GM19467 (cell line): ENCODE measurements at regions not wholly inside any gene's neighbourhood (a gene's known extent, or its start where the extent isn't known, plus 50 kb on each side); places are given as distances from the start of the nearest gene placed in this dataset.
A peak's percentile ranks its signal among the peaks of the same experiment; 100 is the strongest.
"Not testable (repeated sequence)": the region's sequence is repeated elsewhere in the genome, so short reads cannot be mapped to it uniquely, and the experiment has no call there.

ENCODE experiments used
- ATAC-seq: cut with Tn5 transposase; IDR thresholded peaks from one replicate; pipeline ENCODE4 v1.9.1; 2021; ENCODE audit warnings: mild to moderate bottlenecking, moderate library complexity; ENCODE audit not compliant: unreplicated experiment

GRCh38 chr2:147439986-147440385 is 404.8 kb upstream of the ACVR2A start:
- no peak for ATAC-seq

- no peak for ATAC-seq
Measured at GRCh38 chr2:147438882-147439281, 405.9 kb upstream of the ACVR2A start.

DNA sequence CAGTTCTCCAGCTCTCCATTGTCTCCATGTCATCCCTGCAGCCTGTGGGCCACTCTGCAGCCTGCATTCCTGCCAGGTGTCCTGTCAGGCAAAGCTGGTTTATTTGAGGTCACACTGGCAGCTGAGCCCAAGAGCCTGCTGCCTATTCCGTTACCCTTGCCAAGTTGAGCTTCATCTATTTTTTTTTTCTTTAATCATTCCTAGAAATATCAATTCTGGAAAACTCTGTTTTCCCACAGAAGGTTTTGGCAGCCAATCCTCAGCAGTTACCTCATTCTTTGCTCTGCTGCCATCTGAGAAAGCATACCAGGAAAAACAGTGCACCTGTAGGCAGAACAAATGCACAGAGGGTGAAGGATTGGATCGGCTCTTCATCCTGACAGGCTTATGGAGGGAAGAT is 411.0 kb upstream of the ACVR2A start:
- ATAC-seq: no peak

GRCh38 chr2:147430408-147430807 is 414.4 kb upstream of the ACVR2A start:
- no peak for ATAC-seq

GRCh38 chr2:147428120-147428747 is 416.6 kb upstream of the ACVR2A start:
- ATAC-seq: no peak

DNA sequence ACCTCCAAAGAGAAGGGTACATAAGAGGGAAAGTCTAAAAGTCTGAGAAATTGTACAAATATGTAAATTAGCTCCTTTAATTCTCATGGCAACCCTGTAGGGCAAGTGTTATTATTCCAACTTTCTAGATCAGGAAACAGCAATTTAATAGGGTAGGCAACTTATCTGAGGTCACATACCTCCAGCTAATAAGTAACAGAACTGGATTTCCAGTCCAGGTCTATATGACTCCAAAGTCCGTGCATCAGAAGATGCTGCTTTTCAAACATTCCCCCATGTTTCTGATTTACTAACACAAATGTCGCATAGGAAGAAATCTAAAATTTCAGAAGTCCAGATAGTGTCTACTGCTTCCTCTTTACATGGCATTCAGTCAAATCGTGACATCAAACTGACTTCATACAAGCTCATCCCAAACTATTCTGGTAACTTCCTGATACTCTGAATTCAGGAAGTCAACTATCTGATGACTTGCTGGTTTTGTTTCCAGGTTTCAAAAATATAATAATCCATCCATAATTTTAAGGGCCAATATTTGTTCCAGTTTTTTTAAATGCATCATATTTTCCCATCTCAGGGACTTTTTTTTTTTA is 419.3 kb upstream of the ACVR2A start:
- ATAC-seq: no peak

DNA sequence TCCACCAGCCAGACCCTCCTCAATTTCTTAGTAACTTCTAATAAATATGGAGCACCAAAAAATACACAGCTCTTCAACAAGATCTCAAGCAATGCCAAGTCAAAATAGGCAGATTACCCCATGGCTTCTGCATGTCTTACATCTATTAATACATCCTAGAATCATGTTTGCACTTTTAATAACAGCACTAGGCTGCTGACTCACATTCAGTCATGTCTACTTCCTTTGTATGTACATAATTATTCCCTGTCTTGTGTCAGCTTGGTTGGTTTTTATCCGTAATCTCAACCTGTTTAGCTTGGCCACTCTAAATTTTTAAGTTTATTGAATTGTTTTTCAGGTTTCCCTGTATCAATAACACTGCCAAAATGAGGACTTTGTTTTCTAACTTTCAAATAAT is 420.1 kb upstream of the ACVR2A start:
- no peak for ATAC-seq

DNA sequence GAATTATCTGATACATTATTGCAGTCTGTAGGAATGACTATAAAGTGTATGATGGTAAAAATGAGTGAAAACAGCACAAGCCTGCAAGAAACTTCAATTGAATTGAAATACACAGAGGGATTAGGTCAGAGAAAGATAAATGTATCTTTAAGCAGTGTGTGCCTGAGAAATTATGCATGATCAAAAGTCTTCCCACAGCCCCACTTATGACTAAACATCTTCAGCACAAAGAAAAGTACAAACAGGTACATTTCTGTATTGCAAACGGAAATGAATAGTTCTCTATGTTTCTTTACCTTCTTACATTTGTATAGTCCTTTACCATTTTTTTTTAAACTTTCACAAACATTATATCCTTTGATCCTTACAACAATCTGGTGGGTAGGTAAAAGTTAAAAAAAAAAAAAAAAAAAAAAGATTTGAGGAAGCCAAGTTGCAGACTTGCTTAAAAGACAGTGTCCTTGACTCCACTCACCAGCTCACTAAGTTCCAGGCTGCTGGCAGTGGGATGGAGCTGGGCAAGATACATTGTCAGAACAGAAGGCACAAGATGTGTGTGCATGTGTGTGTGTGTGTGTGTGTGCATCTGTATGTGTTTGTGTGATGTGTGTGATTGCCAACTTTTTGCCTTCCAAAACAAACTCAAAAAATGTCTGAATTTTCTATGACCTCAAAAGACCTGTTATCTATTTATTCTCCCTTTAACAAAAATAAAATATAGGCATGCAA is 423.7 kb upstream of the ACVR2A start:
- ATAC-seq: no peak

GRCh38 chr2:147420517-147420916 is 424.3 kb upstream of the ACVR2A start:
- ATAC-seq: no peak

DNA sequence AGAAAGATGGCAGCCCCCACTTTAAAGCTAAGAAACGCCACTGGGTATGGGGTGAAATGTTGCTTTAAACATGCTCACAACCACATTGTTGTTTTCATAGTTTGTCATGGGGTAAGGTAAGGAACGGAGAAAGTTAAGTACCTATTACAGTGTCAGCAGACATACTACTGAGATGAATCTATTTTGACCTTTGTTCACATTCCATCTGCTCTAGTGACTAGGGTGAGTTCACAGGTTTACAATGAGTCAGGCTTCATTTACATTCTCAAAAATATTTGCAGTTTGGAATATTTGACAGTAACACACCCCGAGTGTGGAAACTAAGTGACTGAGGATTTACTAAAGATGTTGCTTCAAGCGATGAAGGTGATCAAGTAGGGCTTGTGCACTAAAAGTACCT is 428.7 kb upstream of the ACVR2A start:
- ATAC-seq: no peak

DNA sequence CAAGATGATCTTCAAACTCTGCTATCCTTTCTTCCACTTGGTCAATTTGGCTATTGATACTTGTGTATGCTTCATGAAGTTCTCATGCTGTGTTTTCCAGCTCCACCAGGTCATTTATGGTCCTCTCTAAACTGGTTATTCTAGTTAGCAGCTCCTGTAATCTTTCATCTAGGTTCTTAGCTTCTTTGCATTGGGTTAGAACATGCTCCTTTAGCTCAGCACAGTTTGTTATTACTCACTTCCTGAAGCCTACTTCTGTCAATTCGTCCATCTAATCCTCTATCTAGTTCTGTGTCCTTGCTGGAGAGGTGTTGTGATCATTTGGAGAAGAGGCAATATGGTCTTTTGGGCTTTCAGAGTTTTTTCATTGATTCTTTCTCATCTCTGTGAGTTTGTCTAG is 430.2 kb upstream of the ACVR2A start:
- ATAC-seq: not testable (repeated sequence)

- ATAC-seq: no peak
Measured at GRCh38 chr2:147408357-147408756, 436.5 kb upstream of the ACVR2A start.

DNA sequence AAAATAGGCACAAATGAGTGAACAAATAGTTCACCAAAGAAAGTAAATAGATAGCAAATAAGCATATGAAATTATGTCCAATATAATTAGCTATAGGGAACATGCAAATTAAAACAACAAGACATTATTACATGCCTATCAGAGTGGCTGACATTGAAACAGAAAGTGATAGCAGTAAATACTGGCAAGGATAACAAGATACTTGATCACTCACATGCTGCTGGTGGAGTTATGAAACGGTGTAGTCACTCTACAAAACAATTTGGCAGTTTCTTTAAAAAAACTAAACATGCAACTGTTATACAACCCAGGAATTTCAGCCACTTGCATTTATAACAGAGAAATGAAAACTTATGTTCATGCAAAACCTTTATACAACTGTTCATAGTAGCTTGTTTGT is 439.2 kb upstream of the ACVR2A start:
- peak; percentile 67 for ATAC-seq

GRCh38 chr2:147398996-147399395 is 445.8 kb upstream of the ACVR2A start:
- ATAC-seq: no peak

DNA sequence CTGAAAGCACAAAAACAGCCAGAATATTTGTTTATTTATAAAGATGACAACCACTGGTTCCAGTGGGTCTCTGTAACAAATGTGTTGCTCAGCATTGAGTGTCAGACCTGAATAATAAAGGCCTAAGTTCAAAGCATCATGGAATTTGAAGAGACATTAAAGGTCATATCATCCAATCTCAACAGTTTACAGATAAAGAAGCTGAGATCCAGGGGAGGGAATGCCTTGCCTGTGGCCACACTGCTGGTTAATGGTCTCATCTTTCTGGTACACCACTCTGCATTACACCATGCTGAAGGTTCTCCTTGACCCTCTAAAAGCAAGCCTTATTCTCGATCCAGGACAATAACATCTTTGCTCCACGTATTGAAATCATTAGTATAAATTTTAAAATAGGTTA is 446.5 kb upstream of the ACVR2A start:
- ATAC-seq: no peak

GRCh38 chr2:147396890-147397289 is 447.9 kb upstream of the ACVR2A start:
- no peak for ATAC-seq

DNA sequence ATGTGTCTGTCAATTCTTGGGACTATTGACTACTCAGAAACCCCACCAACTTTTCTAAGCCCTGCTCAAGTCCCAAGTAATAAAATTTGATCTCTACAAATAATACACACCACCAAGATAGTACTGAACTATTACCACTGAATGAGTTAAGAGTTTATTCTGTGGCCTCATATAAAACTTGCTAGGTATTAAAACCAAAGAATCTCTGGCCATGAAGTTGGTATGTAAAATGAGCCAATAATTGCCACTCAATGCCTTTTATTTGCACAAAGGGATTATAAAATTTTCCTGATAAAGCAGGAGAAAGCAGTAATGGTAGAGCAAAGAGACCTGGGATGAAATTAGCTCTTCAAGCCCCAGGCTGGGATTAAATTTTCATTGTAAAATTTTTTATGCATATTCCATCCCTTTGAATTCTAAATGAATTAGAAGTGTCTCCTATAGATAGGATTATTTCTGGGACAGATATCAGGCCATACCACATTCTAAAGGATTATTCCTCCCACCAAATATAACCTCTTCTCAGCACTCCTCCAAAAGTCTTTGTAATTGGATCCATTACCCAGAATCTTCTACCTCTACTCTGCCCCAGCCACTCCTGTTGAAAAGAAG is 450.5 kb upstream of the ACVR2A start:
- no peak for ATAC-seq

- ATAC-seq: no peak
Measured at GRCh38 chr2:147392180-147392579, 452.6 kb upstream of the ACVR2A start.

GRCh38 chr2:147390475-147390874 is 454.4 kb upstream of the ACVR2A start:
- no peak for ATAC-seq

DNA sequence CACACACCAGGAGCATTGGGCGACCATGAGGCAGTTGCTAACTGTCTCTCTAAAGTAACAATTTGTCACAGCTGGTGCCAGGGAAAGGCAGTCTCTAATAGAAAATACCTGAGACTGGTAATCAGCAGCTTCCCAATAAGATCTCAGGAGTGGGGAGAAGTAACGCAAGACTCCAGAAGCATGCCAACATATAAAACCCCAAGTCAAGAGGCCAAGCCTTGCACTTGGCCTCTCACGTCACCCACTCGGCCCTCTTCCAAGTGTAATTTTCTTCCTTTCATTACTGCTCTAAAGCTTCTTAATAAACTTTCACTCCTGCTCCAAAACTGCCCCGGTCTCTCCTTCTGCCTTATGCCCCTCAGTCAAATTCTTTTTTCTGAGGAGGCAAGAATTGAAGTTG is 455.6 kb upstream of the ACVR2A start:
- no peak for ATAC-seq

DNA sequence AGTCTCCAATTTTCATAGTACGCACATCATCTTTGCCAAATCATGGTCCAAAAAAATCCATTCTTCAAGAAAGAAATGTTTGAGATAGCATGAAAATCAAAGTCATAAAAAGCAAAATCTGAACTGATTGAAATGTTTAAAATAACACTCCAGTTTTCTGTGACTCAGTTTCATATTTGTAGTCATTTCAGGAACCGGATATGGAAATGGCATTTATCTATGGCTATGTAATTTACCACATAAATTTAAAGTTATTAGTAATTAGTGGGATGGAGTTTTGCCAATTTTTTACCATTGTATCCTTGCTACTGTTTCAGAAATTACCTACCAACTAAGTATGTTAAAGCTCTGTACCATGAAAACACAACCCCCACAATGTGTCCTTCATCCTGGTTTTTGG is 456.6 kb upstream of the ACVR2A start:
- ATAC-seq: no peak

GRCh38 chr2:147386284-147386683 is 458.5 kb upstream of the ACVR2A start:
- no peak for ATAC-seq
